Hindlimb muscle (tissue), 1 donor: ENCODE measurements at regions not wholly inside any gene's neighbourhood (a gene's known extent, or its start where the extent isn't known, plus 50 kb on each side); places are given as distances from the start of the nearest gene placed in this dataset.
"Not testable (repeated sequence)": the region's sequence is repeated elsewhere in the genome, so short reads cannot be mapped to it uniquely, and the experiment has no call there.

Experiments
- DNase-seq: peaks from one replicate; pipeline ENCODE4 v3.0.0-alpha.2; 2013

GRCh38 chr12:11446372-11446771, 51.0 kb upstream of the PRB2 start:
- no peak for DNase-seq

GRCh38 chr12:11457996-11458645, 62.8 kb upstream of the PRB2 start:
- DNase-seq = no peak

GRCh38 chr12:11460343-11461023, 65.1 kb upstream of the PRB2 start:
- no peak for DNase-seq

- no peak for DNase-seq
Measured at GRCh38 chr12:11461433-11461832, 66.1 kb upstream of the PRB2 start.

GRCh38 chr12:11477110-11477509, 81.7 kb upstream of the PRB2 start:
- DNase-seq = no peak

- DNase-seq = no peak
Measured at GRCh38 chr12:11482955-11483354, 87.6 kb upstream of the PRB2 start.

- DNase-seq = peak; percentile 67
Measured at GRCh38 chr12:11486623-11487444, 91.5 kb upstream of the PRB2 start.

- DNase-seq = no peak
Measured at GRCh38 chr12:11496157-11496851, 100.9 kb upstream of the PRB2 start.

- no peak for DNase-seq
Measured at GRCh38 chr12:11497438-11497837, 102.1 kb upstream of the PRB2 start.

GRCh38 chr12:11497995-11498394, 102.6 kb upstream of the PRB2 start:
- DNase-seq = no peak

GRCh38 chr12:11498574-11498973, 103.2 kb upstream of the PRB2 start:
- not testable (repeated sequence) for DNase-seq

GRCh38 chr12:11499806-11500187, 104.4 kb upstream of the PRB2 start:
- no peak for DNase-seq

GRCh38 chr12:11500188-11500860, 105.0 kb upstream of the PRB2 start:
- peak; percentile 83 for DNase-seq

- no peak for DNase-seq
Measured at GRCh38 chr12:11500861-11501230, 105.5 kb upstream of the PRB2 start.

GRCh38 chr12:11508699-11509098, 113.3 kb upstream of the PRB2 start:
- DNase-seq = no peak

GRCh38 chr12:11509326-11509725, 114.0 kb upstream of the PRB2 start:
- DNase-seq = no peak

GRCh38 chr12:11510671-11511070, 115.3 kb upstream of the PRB2 start:
- DNase-seq = no peak

- no peak for DNase-seq
Measured at GRCh38 chr12:11513288-11513687, 117.9 kb upstream of the PRB2 start.

- no peak for DNase-seq
Measured at GRCh38 chr12:11517080-11517479, 121.7 kb upstream of the PRB2 start.

- no peak for DNase-seq
Measured at GRCh38 chr12:11524446-11524845, 125.0 kb upstream of the ETV6 start.

GRCh38 chr12:11534064-11534463, 115.4 kb upstream of the ETV6 start:
- no peak for DNase-seq

GRCh38 chr12:11535127-11535526, 114.3 kb upstream of the ETV6 start:
- DNase-seq = no peak

- no peak for DNase-seq
Measured at GRCh38 chr12:11539156-11539555, 110.3 kb upstream of the ETV6 start.
